ENCODE measurements at regions not wholly inside any gene's neighbourhood (a gene's known extent, or its start where the extent isn't known, plus 50 kb on each side); places are given as distances from the start of the nearest gene placed in this dataset.

GRCh38 chr13:76607866-76608265 lies 278.3 kb downstream of the KCTD12 start:
- TF ChIP-seq CTCF (IDR thresholded peaks at IDR 0.05; ENCODE audit: insufficient read depth, low read length, missing control alignments) = no peak
- ChIA-PET CTCF (no interaction called here), POLR2A (no interaction called here)

GRCh38 chr13:76600081-76600480 lies 286.1 kb downstream of the KCTD12 start:
- H3K4me3 ChIP-seq (ENCODE audit: low read depth, low read length) = no peak overlapping the region
- ChIA-PET CTCF (no interaction called here), POLR2A (no interaction called here)
- TF ChIP-seq CTCF (IDR thresholded peaks at IDR 0.05; ENCODE audit: insufficient read depth, low read length, missing control alignments) = no peak
- DNase-seq (ENCODE audit: low read depth, low spot score) = no peak

More at GRCh38 chr13:76607866-76608265, 278.3 kb downstream of the KCTD12 start:
- no peak overlapping the region for H3K4me3 ChIP-seq (ENCODE audit: low read depth, low read length)
- DNase-seq (ENCODE audit: low read depth, low spot score) = no peak

- no peak overlapping the region for H3K4me3 ChIP-seq (ENCODE audit: low read depth, low read length)
- no peak for DNase-seq (ENCODE audit: low read depth, low spot score)
- ChIA-PET CTCF (interaction anchor here (1.4 kb wide), 1 partner anchor 721 kb away, joined by 3 read pairs; no protein-coding TSS in a partner anchor), POLR2A (no interaction called here)
- no peak for TF ChIP-seq CTCF (IDR thresholded peaks at IDR 0.05; ENCODE audit: insufficient read depth, low read length, missing control alignments)
These were observed 288.3 kb downstream of the KCTD12 start for GRCh38 chr13:76597868-76598267.

- ChIA-PET POLR2A (no interaction called here), CTCF (no interaction called here)
- no peak for TF ChIP-seq CTCF (IDR thresholded peaks at IDR 0.05; ENCODE audit: insufficient read depth, low read length, missing control alignments)
- no peak overlapping the region for H3K4me3 ChIP-seq (ENCODE audit: low read depth, low read length)
- DNase-seq (ENCODE audit: low read depth, low spot score) = no peak
These were observed 290.0 kb downstream of the KCTD12 start for GRCh38 chr13:76596216-76596615.

- CTCF ChIA-PET = no interaction called here
- no peak for DNase-seq (ENCODE audit: low read depth, low spot score)
- no peak for TF ChIP-seq CTCF (IDR thresholded peaks at IDR 0.05; ENCODE audit: insufficient read depth, low read length, missing control alignments)
- POLR2A ChIA-PET = no interaction called here
- H3K4me3 ChIP-seq (ENCODE audit: low read depth, low read length) = no peak overlapping the region
These were observed 291.8 kb downstream of the KCTD12 start for GRCh38 chr13:76594435-76594834.

- ChIA-PET POLR2A (no interaction called here), CTCF (no interaction called here)
- no peak for DNase-seq (ENCODE audit: low read depth, low spot score)
- no peak overlapping the region for H3K4me3 ChIP-seq (ENCODE audit: low read depth, low read length)
- no peak for TF ChIP-seq CTCF (IDR thresholded peaks at IDR 0.05; ENCODE audit: insufficient read depth, low read length, missing control alignments)
These were observed 299.4 kb downstream of the KCTD12 start for GRCh38 chr13:76586842-76587241.

Measured in AG04449 (cell line).